ENCODE measurements at regions not wholly inside any gene's neighbourhood (a gene's known extent, or its start where the extent isn't known, plus 50 kb on each side); places are given as distances from the start of the nearest gene placed in this dataset.

DNA sequence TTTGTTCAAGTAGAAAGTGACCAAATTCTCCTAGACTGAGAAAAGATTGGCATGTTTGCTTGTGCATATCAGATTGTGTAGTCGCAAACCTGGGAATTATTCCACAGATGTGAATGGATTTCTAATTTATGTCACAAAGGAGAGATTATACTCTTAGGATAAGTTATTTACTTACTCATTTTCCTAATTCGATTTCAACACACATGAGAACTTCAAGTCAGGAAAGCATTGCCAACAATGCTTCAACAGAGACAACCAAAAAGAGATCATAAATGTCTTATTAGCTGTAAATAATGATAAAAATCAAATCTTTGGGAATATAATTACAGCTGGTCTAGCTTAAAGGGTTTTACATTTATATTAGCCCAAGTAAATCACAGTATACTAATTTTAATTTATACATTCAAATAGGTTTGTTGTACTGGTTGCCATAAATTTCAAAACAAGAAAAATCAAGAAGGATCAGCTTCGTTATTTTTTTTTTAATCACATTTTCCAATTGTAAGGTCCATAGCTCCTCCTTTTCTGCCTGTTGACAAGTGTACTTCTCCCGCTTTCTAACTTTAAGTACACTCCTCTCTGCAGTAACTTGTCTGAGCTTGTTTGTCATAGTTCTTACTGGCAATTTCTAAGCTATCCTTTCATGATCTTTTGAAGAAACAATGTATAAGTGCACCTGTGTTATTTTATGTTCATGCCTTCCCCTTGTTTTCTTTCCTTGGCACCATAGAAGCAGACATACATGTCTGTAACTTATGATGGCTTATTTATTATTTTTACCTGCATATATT lies 246.6 kb downstream of the DEPDC1B start:
- no peak for DNase-seq
- H3K27me3 ChIP-seq (replicated peaks in 1 of 7): no peaks in the 10 kb centered on the region
- no peaks in the 10 kb centered on the region for H3K36me3 ChIP-seq
- intact Hi-C loops (cut with DNase I; ENCODE audit: low total_unique reads): no loop called here
- no peaks in the 10 kb centered on the region for H3K4me1 ChIP-seq
- H3K9me3 ChIP-seq: peaks cover 0 to 4% (median 0%) of the 10 kb centered on the region in 8 donors
- 90 to 98% (median 91%) methylated on average over 4 of the region's 4 CpGs for WGBS, 5 donors
- no peak overlapping the region for H3K27ac ChIP-seq
- H3K4me3 ChIP-seq: no peak overlapping the region
- TF ChIP-seq POLR2A (IDR thresholded peaks at IDR 0.05) (no peak), POLR2AphosphoS5 (IDR thresholded peaks at IDR 0.05) (no peak), CTCF (IDR thresholded peaks at IDR 0.05 in 8 of 11, conservative IDR thresholded peaks at IDR 0.05 in 3 of 11) (no peak)

GRCh38 chr5:60448600-60448999 lies 251.4 kb downstream of the DEPDC1B start:
- Histone ChIP-seq H3K4me1 (no peaks in the 10 kb centered on the region), H3K36me3 (no peaks in the 10 kb centered on the region), H3K27me3 (replicated peaks in 1 of 7) (no peaks in the 10 kb centered on the region), H3K27ac (no peak overlapping the region), H3K4me3 (no peak overlapping the region), H3K9me3 (no peaks in the 10 kb centered on the region)
- no peak for DNase-seq
- intact Hi-C loops (cut with DNase I; ENCODE audit: low total_unique reads): no loop called here
- TF ChIP-seq POLR2A (IDR thresholded peaks at IDR 0.05) (no peak), CTCF (IDR thresholded peaks at IDR 0.05 in 8 of 11, conservative IDR thresholded peaks at IDR 0.05 in 3 of 11) (no peak), POLR2AphosphoS5 (IDR thresholded peaks at IDR 0.05) (no peak)
- WGBS, 5 donors: 81 to 94% (median 86%) methylated on average over 2 of the region's 2 CpGs

DNA sequence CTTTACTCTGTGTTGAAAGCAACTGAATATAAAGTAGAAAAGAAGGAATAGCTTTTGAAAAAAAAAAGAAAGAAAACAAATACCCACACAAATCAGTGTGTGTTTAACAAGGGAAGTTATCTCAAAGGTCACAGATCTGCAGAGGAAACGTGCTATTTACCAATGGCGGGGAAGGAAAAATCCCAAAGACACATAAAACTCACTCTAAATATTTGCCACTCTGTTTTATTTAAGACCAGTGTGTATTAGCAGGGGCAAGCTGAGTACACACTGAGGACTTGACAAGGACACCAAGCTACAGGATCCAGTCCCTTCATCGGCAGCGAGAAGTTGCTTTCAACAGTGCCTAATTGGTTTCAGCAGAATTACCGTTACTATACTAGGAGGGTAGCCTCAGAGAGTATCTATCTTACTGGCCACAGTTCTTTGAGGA lies 252.5 kb downstream of the DEPDC1B start:
- no peak for TF ChIP-seq CTCF (IDR thresholded peaks at IDR 0.05 in 8 of 11, conservative IDR thresholded peaks at IDR 0.05 in 3 of 11)
- no peak for TF ChIP-seq POLR2A (IDR thresholded peaks at IDR 0.05)
- TF ChIP-seq POLR2AphosphoS5 (IDR thresholded peaks at IDR 0.05): no peak
- 79 to 90% (median 85%) methylated on average over 5 of the region's 5 CpGs for WGBS, 5 donors
- Histone ChIP-seq H3K27ac (no peak overlapping the region), H3K4me1 (no peaks in the 10 kb centered on the region), H3K4me3 (no peak overlapping the region), H3K9me3 (no peaks in the 10 kb centered on the region), H3K36me3 (no peaks in the 10 kb centered on the region), H3K27me3 (replicated peaks in 1 of 7) (no peaks in the 10 kb centered on the region)
- no peak for DNase-seq
- intact Hi-C loops (cut with DNase I; ENCODE audit: low total_unique reads): no loop called here

GRCh38 chr5:60446917-60447316 lies 253.0 kb downstream of the DEPDC1B start:
- 66 to 85% (median 84%) methylated on average over 3 of the region's 3 CpGs for WGBS, 5 donors
- H3K27me3 ChIP-seq (replicated peaks in 1 of 7): no peaks in the 10 kb centered on the region
- no peak for TF ChIP-seq CTCF (IDR thresholded peaks at IDR 0.05 in 8 of 11, conservative IDR thresholded peaks at IDR 0.05 in 3 of 11)
- TF ChIP-seq POLR2A (IDR thresholded peaks at IDR 0.05): no peak
- no peak for TF ChIP-seq POLR2AphosphoS5 (IDR thresholded peaks at IDR 0.05)
- H3K4me1 ChIP-seq: no peaks in the 10 kb centered on the region
- no peak overlapping the region for H3K4me3 ChIP-seq
- no peaks in the 10 kb centered on the region for H3K36me3 ChIP-seq
- no peak for DNase-seq
- intact Hi-C loops (cut with DNase I; ENCODE audit: low total_unique reads): no loop called here
- peaks cover 0 to 3% (median 0%) of the 10 kb centered on the region in 8 donors for H3K9me3 ChIP-seq
- H3K27ac ChIP-seq: no peak overlapping the region

All from spleen (tissue), 11 donors.